Activated CD8-positive, alpha-beta memory T cell treated with anti-CD3 and anti-CD28 coated beads, Interleukin-2, amount 10 ng/mL, durations not matched to agents 7 days and 5 days (primary cell): ENCODE measurements at regions not wholly inside any gene's neighbourhood (a gene's known extent, or its start where the extent isn't known, plus 50 kb on each side); places are given as distances from the start of the nearest gene placed in this dataset.
A peak's percentile ranks its signal among the peaks of the same experiment; 100 is the strongest.

Experiments
- ATAC-seq: fragments of 150-1000 bp; cut with Tn5 transposase; one replicate; pipeline ENCODE4 v1.10.0; 2021; ENCODE audit warnings: moderate library complexity
- CTCF ChIA-PET: fragments of 350-600 bp; sonication (Branson Sonifier 250); formaldehyde crosslinking; loops from one replicate; lab custom pipeline; 2021; ENCODE audit warnings: antibody characterized with exemption; lab: Charles Lee
- DNase-seq: peaks from one replicate; pipeline ENCODE4 v3.0.0-alpha.2; 2020
- H3K27ac Mint-ChIP-seq: one replicate; pipeline ENCODE4 v1.8.0; 2021; ENCODE audit warnings: mild to moderate bottlenecking, mixed read lengths
- H3K27me3 Mint-ChIP-seq: one replicate; pipeline ENCODE4 v1.8.0; 2021; ENCODE audit warnings: mixed read lengths
- H3K36me3 Mint-ChIP-seq: one replicate; pipeline ENCODE4 v1.8.0; 2021; ENCODE audit warnings: mild to moderate bottlenecking, mixed read lengths
- H3K4me1 Mint-ChIP-seq: one replicate; pipeline ENCODE4 v1.8.0; 2021; ENCODE audit warnings: mixed read lengths
- H3K4me3 Mint-ChIP-seq: one replicate; pipeline ENCODE4 v1.8.0; 2021; ENCODE audit warnings: mild to moderate bottlenecking, moderate library complexity, mixed read lengths
- H3K9me3 Mint-ChIP-seq: one replicate; pipeline ENCODE4 v1.8.0; 2022; ENCODE audit warnings: low read depth, mixed read lengths

- Mint-ChIP-seq H3K27ac (no peak overlapping the region), H3K27me3 (no peaks in the 10 kb centered on the region)
- CTCF ChIA-PET, result no interaction called here
These were observed 357.6 kb upstream of the CWC22 start for GRCh38 chr2:180364719-180365118.

DNA sequence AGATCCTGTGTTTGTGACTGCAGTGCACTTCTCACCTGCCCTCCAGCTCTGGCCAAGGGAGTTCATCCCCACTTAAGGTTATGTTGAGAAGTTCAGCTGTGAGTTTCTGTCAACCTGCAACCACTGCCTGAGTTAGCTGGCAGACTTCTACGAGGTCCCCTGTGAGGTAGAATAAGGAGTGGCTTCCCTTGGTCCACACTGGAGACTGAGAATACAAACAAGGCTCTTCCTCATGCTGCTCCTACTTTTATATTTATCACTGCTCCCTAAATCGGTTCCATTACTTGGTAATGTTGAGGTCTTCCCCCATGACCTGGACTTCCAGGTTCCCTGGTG is 353.2 kb upstream of the CWC22 start:
- Mint-ChIP-seq H3K27ac (no peak overlapping the region), H3K4me3 (no peak overlapping the region), H3K4me1 (no peaks in the 10 kb centered on the region), H3K36me3 (no peaks in the 10 kb centered on the region), H3K27me3 (no peaks in the 10 kb centered on the region), H3K9me3 (no peaks in the 10 kb centered on the region)
- CTCF ChIA-PET, result no interaction called here
- ATAC-seq (no peak), DNase-seq (no peak)

More at GRCh38 chr2:180364719-180365118, 357.6 kb upstream of the CWC22 start:
- ATAC-seq, result no peak
- H3K4me3 Mint-ChIP-seq, result no peak overlapping the region
- no peaks in the 10 kb centered on the region for H3K9me3 Mint-ChIP-seq
- H3K36me3 Mint-ChIP-seq, result no peaks in the 10 kb centered on the region
- DNase-seq, result no peak
- no peaks in the 10 kb centered on the region for H3K4me1 Mint-ChIP-seq

- Mint-ChIP-seq H3K27ac (no peak overlapping the region), H3K27me3 (no peaks in the 10 kb centered on the region), H3K36me3 (no peaks in the 10 kb centered on the region), H3K4me1 (no peaks in the 10 kb centered on the region), H3K9me3 (no peaks in the 10 kb centered on the region), H3K4me3 (no peak overlapping the region)
- CTCF ChIA-PET, result no interaction called here
- peak; percentile 39 for ATAC-seq
- no peak for DNase-seq
These were observed 352.6 kb upstream of the CWC22 start for GRCh38 chr2:180359522-180360282.

DNA sequence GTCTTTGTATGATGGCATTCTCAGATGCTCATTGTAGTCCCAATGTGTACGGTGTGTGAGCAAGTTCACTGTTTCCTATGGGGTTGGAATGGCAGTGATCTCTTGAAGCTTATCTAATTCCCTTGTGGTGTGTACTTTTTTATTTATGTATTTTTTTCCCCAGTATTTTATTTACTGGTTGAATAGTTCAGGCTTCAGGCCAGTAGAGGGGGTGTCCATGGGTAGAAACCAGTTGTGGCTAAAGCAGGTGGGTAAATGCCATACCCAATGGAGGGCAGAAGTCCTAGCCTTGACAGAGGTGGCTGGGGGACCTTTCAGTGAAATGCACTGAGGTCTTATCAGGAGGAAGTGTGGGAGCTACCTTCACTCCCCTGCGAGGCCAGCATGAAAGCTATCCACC is 351.4 kb upstream of the CWC22 start:
- DNase-seq, result no peak
- no peak overlapping the region for H3K27ac Mint-ChIP-seq
- no peaks in the 10 kb centered on the region for H3K9me3 Mint-ChIP-seq
- H3K4me1 Mint-ChIP-seq, result no peaks in the 10 kb centered on the region
- H3K27me3 Mint-ChIP-seq, result no peaks in the 10 kb centered on the region
- H3K36me3 Mint-ChIP-seq, result no peaks in the 10 kb centered on the region
- CTCF ChIA-PET, result no interaction called here
- no peak for ATAC-seq
- no peak overlapping the region for H3K4me3 Mint-ChIP-seq

GRCh38 chr2:180356676-180357075 is 349.6 kb upstream of the CWC22 start:
- ATAC-seq (no peak), DNase-seq (no peak)
- Mint-ChIP-seq H3K9me3 (no peaks in the 10 kb centered on the region), H3K4me1 (no peaks in the 10 kb centered on the region), H3K27ac (no peak overlapping the region), H3K4me3 (no peak overlapping the region), H3K36me3 (no peaks in the 10 kb centered on the region), H3K27me3 (no peaks in the 10 kb centered on the region)
- CTCF ChIA-PET, result no interaction called here

DNA sequence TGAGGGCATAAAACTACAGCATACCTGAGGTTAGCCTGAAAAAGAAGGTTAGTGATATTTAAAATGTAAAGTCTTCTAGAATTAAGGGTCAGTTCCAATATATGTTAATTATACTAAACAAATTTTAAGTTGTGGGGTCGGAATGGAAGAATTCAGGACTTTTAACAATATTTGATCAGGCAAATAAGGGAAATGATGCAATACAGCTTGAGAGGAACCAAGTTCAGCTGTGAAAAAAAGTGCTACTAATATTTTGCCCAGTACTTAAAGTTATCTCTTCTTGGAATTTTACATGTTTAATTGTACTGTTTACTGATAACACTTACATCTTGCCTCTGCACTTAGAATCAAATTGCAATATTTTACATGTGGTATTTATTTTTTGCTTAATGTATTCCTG is 345.5 kb upstream of the CWC22 start:
- Mint-ChIP-seq H3K9me3 (no peaks in the 10 kb centered on the region), H3K27ac (no peak overlapping the region), H3K27me3 (no peaks in the 10 kb centered on the region), H3K4me1 (no peaks in the 10 kb centered on the region), H3K4me3 (no peak overlapping the region), H3K36me3 (no peaks in the 10 kb centered on the region)
- ATAC-seq, result no peak
- DNase-seq, result no peak
- CTCF ChIA-PET, result no interaction called here

GRCh38 chr2:180349809-180350208 is 342.7 kb upstream of the CWC22 start:
- Mint-ChIP-seq H3K9me3 (no peaks in the 10 kb centered on the region), H3K4me3 (no peak overlapping the region), H3K4me1 (no peaks in the 10 kb centered on the region), H3K27ac (no peak overlapping the region), H3K27me3 (no peaks in the 10 kb centered on the region), H3K36me3 (no peaks in the 10 kb centered on the region)
- no peak for DNase-seq
- ATAC-seq, result no peak
- CTCF ChIA-PET, result no interaction called here

- CTCF ChIA-PET, result no interaction called here
- Mint-ChIP-seq H3K27me3 (no peaks in the 10 kb centered on the region), H3K4me1 (no peaks in the 10 kb centered on the region), H3K36me3 (no peaks in the 10 kb centered on the region), H3K27ac (no peak overlapping the region), H3K9me3 (no peaks in the 10 kb centered on the region), H3K4me3 (no peak overlapping the region)
- DNase-seq, result no peak
- ATAC-seq, result no peak
These were observed 336.6 kb upstream of the CWC22 start for GRCh38 chr2:180343528-180344345.

- no peak for DNase-seq
- Mint-ChIP-seq H3K4me1 (no peaks in the 10 kb centered on the region), H3K9me3 (peaks cover 18% of the 10 kb centered on the region), H3K27ac (no peak overlapping the region), H3K36me3 (no peaks in the 10 kb centered on the region), H3K4me3 (no peak overlapping the region), H3K27me3 (no peaks in the 10 kb centered on the region)
- no peak for ATAC-seq
- CTCF ChIA-PET, result no interaction called here
These were observed 330.0 kb upstream of the CWC22 start for GRCh38 chr2:180337136-180337535.

DNA sequence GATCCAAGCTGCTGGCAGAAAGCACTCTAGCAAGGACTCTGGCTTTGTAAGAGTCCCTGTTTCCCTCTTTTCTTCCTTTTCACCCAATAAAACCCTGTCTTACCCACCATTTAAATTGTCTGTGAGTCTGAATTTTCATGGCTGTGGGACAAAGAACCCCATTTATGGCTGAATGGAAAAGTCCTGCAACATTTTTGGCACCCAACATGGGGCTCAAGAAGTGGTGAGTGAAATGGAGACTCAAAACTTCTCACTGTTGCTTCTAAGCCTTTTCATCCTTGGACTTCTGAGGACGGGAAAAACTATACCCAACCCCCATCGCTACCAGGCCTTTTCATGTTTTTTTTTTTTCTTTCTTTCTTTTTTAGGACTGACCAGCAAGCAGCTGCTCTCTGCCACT is 329.5 kb upstream of the CWC22 start:
- Mint-ChIP-seq H3K9me3 (peaks cover 18% of the 10 kb centered on the region), H3K27me3 (no peaks in the 10 kb centered on the region), H3K4me3 (no peak overlapping the region), H3K27ac (no peak overlapping the region), H3K36me3 (no peaks in the 10 kb centered on the region), H3K4me1 (no peaks in the 10 kb centered on the region)
- no peak for DNase-seq
- no peak for ATAC-seq
- CTCF ChIA-PET, result no interaction called here

- H3K9me3 Mint-ChIP-seq, result peaks cover 18% of the 10 kb centered on the region
- no peak overlapping the region for H3K4me3 Mint-ChIP-seq
- DNase-seq, result no peak
- H3K27me3 Mint-ChIP-seq, result no peaks in the 10 kb centered on the region
- H3K4me1 Mint-ChIP-seq, result no peaks in the 10 kb centered on the region
- H3K36me3 Mint-ChIP-seq, result no peaks in the 10 kb centered on the region
- H3K27ac Mint-ChIP-seq, result no peak overlapping the region
- ATAC-seq, result no peak
- CTCF ChIA-PET, result no interaction called here
These were observed 327.4 kb upstream of the CWC22 start for GRCh38 chr2:180334514-180334913.

- Mint-ChIP-seq H3K4me3 (no peak overlapping the region), H3K27me3 (no peaks in the 10 kb centered on the region), H3K27ac (no peak overlapping the region), H3K4me1 (no peaks in the 10 kb centered on the region), H3K9me3 (peaks cover 3% of the 10 kb centered on the region), H3K36me3 (no peaks in the 10 kb centered on the region)
- DNase-seq (no peak), ATAC-seq (no peak)
- CTCF ChIA-PET, result no interaction called here
These were observed 321.8 kb upstream of the CWC22 start for GRCh38 chr2:180328795-180329422.

DNA sequence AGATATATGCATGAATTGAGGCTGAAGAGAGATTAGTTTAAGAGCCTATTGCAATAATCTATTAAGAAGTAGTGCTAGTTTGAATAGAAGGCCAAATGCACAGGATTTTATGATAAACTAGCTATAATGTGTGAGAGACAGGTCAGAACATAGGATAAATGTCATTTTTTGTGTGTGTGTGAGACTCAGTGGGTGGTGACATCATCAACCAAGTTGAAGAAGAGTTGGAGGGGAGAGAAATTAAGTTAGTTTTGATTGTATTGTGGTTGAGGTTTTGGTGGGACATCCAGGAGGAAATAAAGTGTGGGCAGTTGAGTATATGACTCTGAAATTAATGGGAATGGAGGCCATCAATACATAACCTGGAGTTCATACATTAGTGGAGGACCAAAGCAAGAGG is 320.1 kb upstream of the CWC22 start:
- H3K36me3 Mint-ChIP-seq, result no peaks in the 10 kb centered on the region

More for the DNA sequence above, 320.1 kb upstream of the CWC22 start:
- Mint-ChIP-seq H3K9me3 (no peaks in the 10 kb centered on the region), H3K27ac (no peak overlapping the region), H3K4me3 (no peak overlapping the region), H3K4me1 (no peaks in the 10 kb centered on the region), H3K27me3 (no peaks in the 10 kb centered on the region)
- ATAC-seq (no peak), DNase-seq (no peak)
- CTCF ChIA-PET, result no interaction called here
